Ishikawa (cell line): ENCODE measurements at regions not wholly inside any gene's neighbourhood (a gene's known extent, or its start where the extent isn't known, plus 50 kb on each side); places are given as distances from the start of the nearest gene placed in this dataset.

Experiments used
- CEBPB ChIP-seq: IDR thresholded peaks from 2 replicates; pipeline ENCODE4 v1.6.1; 2012
- EGR1 ChIP-seq: IDR thresholded peaks from 2 replicates; pipeline ENCODE4 v1.6.1; 2012
- EP300 ChIP-seq: IDR thresholded peaks from 2 replicates; pipeline ENCODE4 v1.6.1; 2012; ENCODE audit warnings: borderline replicate concordance
- NFIC ChIP-seq: IDR thresholded peaks from 2 replicates; pipeline ENCODE4 v1.6.1; 2012
- REST ChIP-seq: IDR thresholded peaks from 2 replicates; pipeline ENCODE4 v1.6.1; 2012; ENCODE audit warnings: low read depth, mild to moderate bottlenecking
- TEAD4 ChIP-seq: IDR thresholded peaks from 2 replicates; pipeline ENCODE4 v1.6.1; 2012
- YY1 ChIP-seq: IDR thresholded peaks from 2 replicates; pipeline ENCODE4 v1.6.1; 2012; ENCODE audit warnings: low read depth

- TF ChIP-seq CEBPB = no peak
- no peak for TF ChIP-seq EP300
- no peak for TF ChIP-seq REST
- TF ChIP-seq EGR1 = no peak
- no peak for TF ChIP-seq YY1
- no peak for TF ChIP-seq NFIC
- TF ChIP-seq TEAD4 = no peak
Measured at GRCh38 chr12:9345171-9345570, 137.0 kb upstream of the PZP start.
